ENCODE measurements at regions not wholly inside any gene's neighbourhood (a gene's known extent, or its start where the extent isn't known, plus 50 kb on each side); places are given as distances from the start of the nearest gene placed in this dataset.

- no peak for TF ChIP-seq CTCF (IDR thresholded peaks at IDR 0.05; ENCODE audit: low read depth, low read length, missing control alignments)
- H3K4me3 ChIP-seq (ENCODE audit: low read depth, low read length): no peak overlapping the region
- DNase-seq (ENCODE audit: low read depth): no peak
Observed at GRCh38 chr7:46391231-46392201, 470.4 kb upstream of the IGFBP3 start.

- H3K4me3 ChIP-seq (ENCODE audit: low read depth, low read length): no peak overlapping the region
- TF ChIP-seq CTCF (IDR thresholded peaks at IDR 0.05; ENCODE audit: low read depth, low read length, missing control alignments): no peak
- DNase-seq (ENCODE audit: low read depth): no peak
Observed at GRCh38 chr7:46390042-46390441, 469.0 kb upstream of the IGFBP3 start.

GRCh38 chr7:46389146-46389545 lies 468.1 kb upstream of the IGFBP3 start:
- TF ChIP-seq CTCF (IDR thresholded peaks at IDR 0.05; ENCODE audit: low read depth, low read length, missing control alignments): no peak
- no peak overlapping the region for H3K4me3 ChIP-seq (ENCODE audit: low read depth, low read length)
- no peak for DNase-seq (ENCODE audit: low read depth)

GRCh38 chr7:46387646-46388045 lies 466.6 kb upstream of the IGFBP3 start:
- H3K4me3 ChIP-seq (ENCODE audit: low read depth, low read length): no peak overlapping the region
- no peak for DNase-seq (ENCODE audit: low read depth)
- TF ChIP-seq CTCF (IDR thresholded peaks at IDR 0.05; ENCODE audit: low read depth, low read length, missing control alignments): no peak

- no peak for TF ChIP-seq CTCF (IDR thresholded peaks at IDR 0.05; ENCODE audit: low read depth, low read length, missing control alignments)
- H3K4me3 ChIP-seq (ENCODE audit: low read depth, low read length): no peak overlapping the region
- DNase-seq (ENCODE audit: low read depth): no peak
Observed at GRCh38 chr7:46386428-46387399, 465.6 kb upstream of the IGFBP3 start.

GRCh38 chr7:46385662-46386309 lies 464.7 kb upstream of the IGFBP3 start:
- H3K4me3 ChIP-seq (ENCODE audit: low read depth, low read length): no peak overlapping the region
- DNase-seq (ENCODE audit: low read depth): no peak
- no peak for TF ChIP-seq CTCF (IDR thresholded peaks at IDR 0.05; ENCODE audit: low read depth, low read length, missing control alignments)
